ENCODE measurements at regions not wholly inside any gene's neighbourhood (a gene's known extent, or its start where the extent isn't known, plus 50 kb on each side); places are given as distances from the start of the nearest gene placed in this dataset.

DNA sequence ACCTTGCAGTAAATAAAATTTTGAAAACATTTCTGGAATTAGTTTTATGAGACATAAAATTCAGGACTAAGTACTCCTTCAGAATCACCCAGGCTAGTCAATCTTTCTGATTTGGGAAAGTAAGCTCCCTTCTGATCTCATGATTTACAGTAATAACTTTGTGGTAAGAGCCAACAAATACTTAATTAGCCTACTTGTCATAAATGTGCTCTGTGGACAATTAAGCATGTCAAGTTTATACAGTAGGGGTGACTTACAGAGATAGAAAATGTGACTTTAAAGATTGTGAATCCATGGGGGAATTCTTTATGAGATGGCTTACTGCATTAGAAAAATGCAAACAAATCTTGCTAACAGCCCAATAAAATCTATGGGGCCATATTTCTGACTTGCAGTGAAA is 616.9 kb upstream of the GHITM start:
- no peak for TF ChIP-seq POLR2A (IDR thresholded peaks at IDR 0.05)
- TF ChIP-seq, protein P1, sequence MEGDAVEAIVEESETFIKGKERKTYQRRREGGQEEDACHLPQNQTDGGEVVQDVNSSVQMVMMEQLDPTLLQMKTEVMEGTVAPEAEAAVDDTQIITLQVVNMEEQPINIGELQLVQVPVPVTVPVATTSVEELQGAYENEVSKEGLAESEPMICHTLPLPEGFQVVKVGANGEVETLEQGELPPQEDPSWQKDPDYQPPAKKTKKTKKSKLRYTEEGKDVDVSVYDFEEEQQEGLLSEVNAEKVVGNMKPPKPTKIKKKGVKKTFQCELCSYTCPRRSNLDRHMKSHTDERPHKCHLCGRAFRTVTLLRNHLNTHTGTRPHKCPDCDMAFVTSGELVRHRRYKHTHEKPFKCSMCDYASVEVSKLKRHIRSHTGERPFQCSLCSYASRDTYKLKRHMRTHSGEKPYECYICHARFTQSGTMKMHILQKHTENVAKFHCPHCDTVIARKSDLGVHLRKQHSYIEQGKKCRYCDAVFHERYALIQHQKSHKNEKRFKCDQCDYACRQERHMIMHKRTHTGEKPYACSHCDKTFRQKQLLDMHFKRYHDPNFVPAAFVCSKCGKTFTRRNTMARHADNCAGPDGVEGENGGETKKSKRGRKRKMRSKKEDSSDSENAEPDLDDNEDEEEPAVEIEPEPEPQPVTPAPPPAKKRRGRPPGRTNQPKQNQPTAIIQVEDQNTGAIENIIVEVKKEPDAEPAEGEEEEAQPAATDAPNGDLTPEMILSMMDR (IDR thresholded peaks at IDR 0.05): no peak
